Panc1 (cell line): ENCODE measurements at regions not wholly inside any gene's neighbourhood (a gene's known extent, or its start where the extent isn't known, plus 50 kb on each side); places are given as distances from the start of the nearest gene placed in this dataset.

Experiments
- ATAC-seq: fragments of 200-7000 bp; cut with Tn5 transposase; 2 replicates; pipeline ENCODE4 v1.9.1; 2020; ENCODE audit warnings: mild to moderate bottlenecking, moderate library complexity
- BruUV-seq: library from RNA; stranded (reverse); fragments of 400-500 nt; replicated peaks from 2 replicates; lab custom pipeline; 2021; lab: Mats Ljungman, UMichigan
- CTCF ChIA-PET: fragments of 300-600 bp; sonication (Branson Sonifier 250); formaldehyde crosslinking; loops from one replicate; lab custom pipeline; 2022; ENCODE audit warnings: antibody characterized with exemption; lab: Charles Lee
- POLR2A ChIA-PET: fragments of 300-600 bp; sonication (Branson Sonifier 250); formaldehyde crosslinking; loops from one replicate; lab custom pipeline; 2022; ENCODE audit warnings: antibody characterized with exemption; lab: Charles Lee
- DNase-seq: peaks from one replicate; pipeline ENCODE4 v3.0.0-alpha.2; 2010; ENCODE audit warnings: low read depth, low spot score
- H3K27ac ChIP-seq: 2 replicates; pipeline ENCODE4 v1.5.1; 2011; ENCODE audit warnings: mild to moderate bottlenecking, low read length, inconsistent platforms
- H3K27me3 ChIP-seq: fragments of 200-500 bp; sonication (Bioruptor generic); 2 replicates; pipeline ENCODE4 v1.6.0; 2014; ENCODE audit warnings: low read length, inconsistent platforms; ENCODE audit not compliant: control insufficient read depth, insufficient read depth
- H3K36me3 ChIP-seq: fragments of 200-500 bp; sonication (Bioruptor generic); 2 replicates; pipeline ENCODE4 v1.5.1; 2014; ENCODE audit warnings: inconsistent platforms, mild to moderate bottlenecking, low read length, moderate library complexity; ENCODE audit not compliant: control insufficient read depth, insufficient read depth
- H3K4me1 ChIP-seq: 2 replicates; pipeline ENCODE4 v1.5.1; 2011; ENCODE audit warnings: inconsistent platforms, mild to moderate bottlenecking, low read length, moderate library complexity; ENCODE audit not compliant: control insufficient read depth, insufficient read depth
- H3K4me3 ChIP-seq, 2 experiments: 2 replicates each; pipeline ENCODE4 v1.5.1; 2011 to 2012; ENCODE audit warnings: low read depth in 2 of 2, low read length in 2 of 2, mild to moderate bottlenecking in 2 of 2, inconsistent platforms in 1 of 2, moderate library complexity in 1 of 2
- H3K9me3 ChIP-seq: fragments of 200-500 bp; sonication (Bioruptor generic); 2 replicates; pipeline ENCODE4 v1.5.1; 2014; ENCODE audit warnings: low read depth, mild to moderate bottlenecking, inconsistent platforms, low read length, moderate library complexity; ENCODE audit not compliant: control insufficient read depth, insufficient read depth
- POLR2AphosphoS5 ChIP-seq: IDR thresholded peaks from 2 replicates; pipeline ENCODE4 v1.6.1; 2012; ENCODE audit warnings: mild to moderate bottlenecking, low read depth, low read length, moderate library complexity
- REST ChIP-seq, 2 experiments: IDR thresholded peaks; 2 replicates each; pipeline ENCODE4 v1.6.1; 2011 to 2012; ENCODE audit warnings: low read depth in 2 of 2, control low read depth in 1 of 2, low read length in 1 of 2, mild to moderate bottlenecking in 1 of 2, moderate library complexity in 1 of 2; ENCODE audit not compliant: insufficient read depth in 1 of 2
- SIN3A ChIP-seq: IDR thresholded peaks from 2 replicates; pipeline ENCODE4 v1.6.1; 2012; ENCODE audit warnings: low read depth, mild to moderate bottlenecking, low read length, moderate library complexity, borderline replicate concordance; ENCODE audit not compliant: insufficient read depth
- TCF7L2 ChIP-seq: IDR thresholded peaks from 2 replicates; pipeline ENCODE4 v1.6.1; 2011; ENCODE audit warnings: mild to moderate bottlenecking, low read depth, low read length, inconsistent platforms
- in situ Hi-C: cut with HindIII; loops from 2 replicates; pipeline ENCODE4 v1.10.0; 2016; ENCODE audit warnings: low sequenced_read_pairs, low pct_unique_long_range_greater_than_20kb
- intact Hi-C: fragments of 100-400 bp; cut with micrococcal nuclease; formaldehyde crosslinking; loops from one replicate; pipeline ENCODE4 v1.10.0; 2022; ENCODE audit not compliant: unreplicated experiment
- TF ChIP-seq, protein P1 (sequence below): fragments of 450-650 bp; IDR thresholded peaks from 2 replicates; pipeline ENCODE4 v1.5.1; 2017; ENCODE audit warnings: mild to moderate bottlenecking

- BruUV-seq, result no TSS peak
- in situ Hi-C loops, result no loop called here
- no peak for TF ChIP-seq SIN3A
- TF ChIP-seq REST (IDR thresholded peaks at IDR 0.05; ENCODE audit: insufficient read depth in 1 of 2, low read depth in 2 of 2, low read length in 1 of 2), result no peak
- no peak for TF ChIP-seq POLR2AphosphoS5
- TF ChIP-seq TCF7L2, result no peak
- TF ChIP-seq, protein P1, sequence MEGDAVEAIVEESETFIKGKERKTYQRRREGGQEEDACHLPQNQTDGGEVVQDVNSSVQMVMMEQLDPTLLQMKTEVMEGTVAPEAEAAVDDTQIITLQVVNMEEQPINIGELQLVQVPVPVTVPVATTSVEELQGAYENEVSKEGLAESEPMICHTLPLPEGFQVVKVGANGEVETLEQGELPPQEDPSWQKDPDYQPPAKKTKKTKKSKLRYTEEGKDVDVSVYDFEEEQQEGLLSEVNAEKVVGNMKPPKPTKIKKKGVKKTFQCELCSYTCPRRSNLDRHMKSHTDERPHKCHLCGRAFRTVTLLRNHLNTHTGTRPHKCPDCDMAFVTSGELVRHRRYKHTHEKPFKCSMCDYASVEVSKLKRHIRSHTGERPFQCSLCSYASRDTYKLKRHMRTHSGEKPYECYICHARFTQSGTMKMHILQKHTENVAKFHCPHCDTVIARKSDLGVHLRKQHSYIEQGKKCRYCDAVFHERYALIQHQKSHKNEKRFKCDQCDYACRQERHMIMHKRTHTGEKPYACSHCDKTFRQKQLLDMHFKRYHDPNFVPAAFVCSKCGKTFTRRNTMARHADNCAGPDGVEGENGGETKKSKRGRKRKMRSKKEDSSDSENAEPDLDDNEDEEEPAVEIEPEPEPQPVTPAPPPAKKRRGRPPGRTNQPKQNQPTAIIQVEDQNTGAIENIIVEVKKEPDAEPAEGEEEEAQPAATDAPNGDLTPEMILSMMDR, result no peak
- peaks cover 4% of the 10 kb centered on the region; the same call in 1 of the 2 replicates for H3K27me3 ChIP-seq
- ATAC-seq (no peak), DNase-seq (no peak)
- intact Hi-C loops, result no loop called here
- ChIA-PET CTCF (no interaction called here), POLR2A (no interaction called here)
- H3K4me1 ChIP-seq, result no peaks in the 10 kb centered on the region
- H3K9me3 ChIP-seq, result no peaks in the 10 kb centered on the region
- H3K4me3 ChIP-seq, result no peak overlapping the region
- no peak overlapping the region for H3K27ac ChIP-seq
- no peaks in the 10 kb centered on the region for H3K36me3 ChIP-seq
Measured at GRCh38 chr10:93147281-93147680, 73.6 kb downstream of the CYP26A1 start.

GRCh38 chr10:93148476-93148875 lies 74.8 kb downstream of the CYP26A1 start:
- intact Hi-C loops, result no loop called here
- Histone ChIP-seq H3K9me3 (0 out of 2 replicates have a peak, but pooled peaks cover 3% of the 10 kb centered on the region), H3K4me1 (no peaks in the 10 kb centered on the region), H3K27ac (no peak overlapping the region), H3K36me3 (no peaks in the 10 kb centered on the region), H3K27me3 (peaks cover 4% of the 10 kb centered on the region; the same call in 1 of the 2 replicates), H3K4me3 (no peak overlapping the region)
- POLR2A ChIA-PET, result no interaction called here
- ATAC-seq (no peak), DNase-seq (no peak)
- TF ChIP-seq REST (IDR thresholded peaks at IDR 0.05; ENCODE audit: insufficient read depth in 1 of 2, low read depth in 2 of 2, low read length in 1 of 2) (no peak), TCF7L2 (no peak), SIN3A (no peak), POLR2AphosphoS5 (no peak)
- TF ChIP-seq, protein P1, result no peak
- in situ Hi-C loops, result no loop called here
- BruUV-seq, result no TSS peak
- CTCF ChIA-PET, result no interaction called here
